ENCODE measurements at regions not wholly inside any gene's neighbourhood (a gene's known extent, or its start where the extent isn't known, plus 50 kb on each side); places are given as distances from the start of the nearest gene placed in this dataset.
A peak's percentile ranks its signal among the peaks of the same experiment; 100 is the strongest.

DNA sequence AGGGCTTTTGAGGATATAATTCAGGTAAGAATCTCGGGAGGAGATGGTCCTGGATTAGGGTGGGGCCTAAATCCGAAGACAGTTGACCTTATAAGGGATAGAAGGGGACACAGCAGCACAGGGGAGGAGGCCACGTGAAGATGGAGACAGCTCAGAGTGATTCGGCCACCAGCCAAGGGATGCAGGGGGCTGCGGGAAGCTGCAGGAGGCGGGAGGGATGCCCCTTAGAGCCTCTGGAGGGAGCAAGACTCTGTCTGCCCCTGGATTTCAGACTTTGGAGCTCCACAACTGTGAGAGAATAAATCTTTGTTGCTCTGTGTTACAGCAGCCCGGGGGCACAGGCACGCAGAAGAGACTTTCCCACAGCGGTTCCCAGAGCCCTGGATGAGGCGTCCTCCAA, 143.7 kb downstream of the ASB1 start:
- TF ChIP-seq, protein P1, sequence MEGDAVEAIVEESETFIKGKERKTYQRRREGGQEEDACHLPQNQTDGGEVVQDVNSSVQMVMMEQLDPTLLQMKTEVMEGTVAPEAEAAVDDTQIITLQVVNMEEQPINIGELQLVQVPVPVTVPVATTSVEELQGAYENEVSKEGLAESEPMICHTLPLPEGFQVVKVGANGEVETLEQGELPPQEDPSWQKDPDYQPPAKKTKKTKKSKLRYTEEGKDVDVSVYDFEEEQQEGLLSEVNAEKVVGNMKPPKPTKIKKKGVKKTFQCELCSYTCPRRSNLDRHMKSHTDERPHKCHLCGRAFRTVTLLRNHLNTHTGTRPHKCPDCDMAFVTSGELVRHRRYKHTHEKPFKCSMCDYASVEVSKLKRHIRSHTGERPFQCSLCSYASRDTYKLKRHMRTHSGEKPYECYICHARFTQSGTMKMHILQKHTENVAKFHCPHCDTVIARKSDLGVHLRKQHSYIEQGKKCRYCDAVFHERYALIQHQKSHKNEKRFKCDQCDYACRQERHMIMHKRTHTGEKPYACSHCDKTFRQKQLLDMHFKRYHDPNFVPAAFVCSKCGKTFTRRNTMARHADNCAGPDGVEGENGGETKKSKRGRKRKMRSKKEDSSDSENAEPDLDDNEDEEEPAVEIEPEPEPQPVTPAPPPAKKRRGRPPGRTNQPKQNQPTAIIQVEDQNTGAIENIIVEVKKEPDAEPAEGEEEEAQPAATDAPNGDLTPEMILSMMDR (IDR thresholded peaks at IDR 0.05; ENCODE audit: control extremely low read depth, extremely low read depth, low read depth, missing control alignments): no peak
- no peak for DNase-seq (ENCODE audit: extremely low spot score)
- ChIA-PET CTCF (interaction anchor here (1.2 kb wide), 1 partner anchor 8 kb away, joined by 3 read pairs; no protein-coding TSS in a partner anchor), POLR2A (no interaction called here)

DNA sequence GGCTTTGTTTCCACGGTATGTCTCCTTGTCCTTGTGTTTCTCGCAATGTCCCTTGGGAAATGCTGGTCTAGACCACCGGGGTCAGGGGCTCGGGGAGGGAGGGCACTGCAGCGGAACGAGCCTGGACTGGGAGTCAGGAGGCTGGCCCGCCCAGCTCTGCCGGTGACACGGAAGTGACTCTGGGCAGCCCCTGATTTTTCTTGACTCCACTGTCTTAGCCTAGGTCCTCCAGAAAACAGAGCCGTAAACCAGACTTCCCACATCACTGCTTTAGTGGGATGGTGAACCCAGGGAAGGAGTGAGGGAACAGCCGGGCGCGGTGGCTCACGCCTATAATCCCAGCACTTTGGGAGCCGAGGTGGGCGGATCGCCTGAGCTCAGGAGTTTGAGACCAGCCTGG, 144.2 kb downstream of the ASB1 start:
- ChIA-PET CTCF (interaction anchor here (1.2 kb wide), 1 partner anchor 9 kb away, joined by 3 read pairs; no protein-coding TSS in a partner anchor), POLR2A (no interaction called here)
- DNase-seq (ENCODE audit: extremely low spot score): no peak
- TF ChIP-seq, protein P1 (IDR thresholded peaks at IDR 0.05; ENCODE audit: control extremely low read depth, extremely low read depth, low read depth, missing control alignments): no peak

DNA sequence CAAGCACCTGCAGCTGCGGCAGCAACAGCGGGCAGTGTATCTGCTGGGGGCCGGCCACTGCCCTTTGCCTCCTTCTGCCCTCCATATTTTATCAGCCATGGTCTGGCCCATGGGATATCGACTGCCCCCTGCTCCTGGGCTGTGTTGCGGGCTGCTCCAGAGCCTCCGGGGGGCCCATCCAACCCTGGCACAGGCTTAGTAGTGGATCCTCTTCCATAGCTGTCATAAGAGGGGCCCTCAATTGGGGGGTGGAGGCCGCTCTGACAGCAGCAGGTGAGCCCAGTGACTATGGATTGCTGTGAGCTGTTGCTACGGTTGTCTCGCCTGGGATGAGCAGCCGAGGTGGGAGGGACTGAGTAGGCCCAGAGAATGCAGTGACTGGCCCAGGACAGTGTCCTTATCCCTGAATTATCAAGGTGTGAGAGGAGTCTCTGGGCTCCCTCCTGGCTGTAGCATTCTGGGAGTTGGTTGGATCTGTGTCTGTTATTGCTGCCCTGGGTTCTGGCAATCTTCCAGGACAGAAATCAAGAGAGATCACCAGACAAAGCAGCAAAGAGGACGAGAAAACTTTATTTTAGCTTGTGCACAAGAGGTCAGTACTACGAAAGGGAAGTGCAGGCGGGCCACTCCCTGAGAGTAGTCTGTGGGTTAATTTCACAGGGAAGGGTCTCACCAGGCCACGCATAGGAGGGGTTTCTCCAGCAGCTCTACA, 145.1 kb downstream of the ASB1 start:
- no peak for DNase-seq (ENCODE audit: extremely low spot score)
- ChIA-PET CTCF (interaction anchor here (1.5 to 1.8 kb wide), 2 partner anchors 15 to 44 kb away, joined by 3 to 4 read pairs; no protein-coding TSS in a partner anchor), POLR2A (no interaction called here)

DNA sequence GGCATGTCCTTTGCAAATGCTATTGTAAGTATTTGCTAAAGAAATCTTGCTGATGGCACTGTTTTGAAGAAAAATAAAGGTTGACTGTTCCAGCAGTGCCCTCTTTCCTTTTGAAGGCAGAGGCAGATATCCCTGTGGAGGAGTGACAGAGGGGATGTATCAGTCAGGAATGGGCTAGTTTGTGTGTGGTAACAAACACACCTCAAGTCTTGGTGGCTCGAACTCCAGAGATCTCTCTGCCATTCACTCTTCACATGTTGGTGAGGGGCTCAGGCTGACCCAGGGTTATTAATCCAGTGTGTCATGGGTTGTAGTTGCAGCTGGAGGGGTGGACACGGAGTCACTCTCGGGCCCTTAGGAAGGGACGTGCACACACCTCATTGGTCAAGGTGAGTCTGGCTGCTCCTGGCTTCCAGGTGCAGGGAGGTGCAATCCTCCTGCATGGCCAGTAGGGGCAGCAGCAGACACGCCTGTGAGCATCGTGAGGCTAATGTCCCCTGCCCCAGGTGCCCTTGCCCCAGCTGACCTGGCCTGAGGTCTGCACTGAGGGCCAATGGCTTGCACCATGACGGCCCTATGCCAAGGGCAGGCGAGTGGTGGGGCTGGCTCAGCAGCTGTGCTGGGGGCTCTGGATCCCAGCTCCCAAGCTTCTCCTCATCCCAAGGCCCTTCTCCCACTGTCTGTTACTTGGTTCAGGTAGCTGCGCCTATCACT, 146.5 kb downstream of the ASB1 start:
- ChIA-PET POLR2A (no interaction called here), CTCF (interaction anchor here (0.8 to 1.8 kb wide), 5 partner anchors 11 to 45 kb away, joined by 3 to 4 read pairs (median 4); no protein-coding TSS in a partner anchor)
- peak; percentile 75 for DNase-seq (ENCODE audit: extremely low spot score)
- TF ChIP-seq, protein P1 (IDR thresholded peaks at IDR 0.05; ENCODE audit: control extremely low read depth, extremely low read depth, low read depth, missing control alignments): peak; percentile 64

More for the DNA sequence above, 145.1 kb downstream of the ASB1 start:
- TF ChIP-seq, protein P1 (IDR thresholded peaks at IDR 0.05; ENCODE audit: control extremely low read depth, extremely low read depth, low read depth, missing control alignments): no peak

DNA sequence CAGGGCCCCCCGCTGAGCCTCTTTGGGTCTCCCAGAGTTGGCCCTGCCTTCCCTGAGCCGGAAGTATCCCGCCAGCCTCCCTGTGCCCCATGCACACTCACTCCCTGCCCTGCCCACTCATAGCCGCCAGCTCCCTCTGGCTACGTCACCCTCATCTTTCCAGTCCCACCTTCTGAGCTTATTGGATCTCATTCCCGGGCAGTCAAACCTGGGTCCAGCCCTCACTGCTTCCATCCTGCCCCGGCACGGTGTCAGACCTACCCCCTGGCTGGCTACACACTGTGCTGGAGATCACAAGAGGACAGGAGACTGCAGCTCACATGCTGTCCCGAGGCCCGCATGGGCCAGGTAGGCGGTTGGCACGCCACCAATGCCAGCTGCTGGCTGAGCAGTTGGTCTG, 147.2 kb downstream of the ASB1 start:
- no peak for DNase-seq (ENCODE audit: extremely low spot score)
- TF ChIP-seq, protein P1 (IDR thresholded peaks at IDR 0.05; ENCODE audit: control extremely low read depth, extremely low read depth, low read depth, missing control alignments): no peak
- ChIA-PET POLR2A (no interaction called here), CTCF (interaction anchor here (0.8 to 1.8 kb wide), 4 partner anchors 11 to 15 kb away, joined by 3 to 4 read pairs (median 4); no protein-coding TSS in a partner anchor)

DNA sequence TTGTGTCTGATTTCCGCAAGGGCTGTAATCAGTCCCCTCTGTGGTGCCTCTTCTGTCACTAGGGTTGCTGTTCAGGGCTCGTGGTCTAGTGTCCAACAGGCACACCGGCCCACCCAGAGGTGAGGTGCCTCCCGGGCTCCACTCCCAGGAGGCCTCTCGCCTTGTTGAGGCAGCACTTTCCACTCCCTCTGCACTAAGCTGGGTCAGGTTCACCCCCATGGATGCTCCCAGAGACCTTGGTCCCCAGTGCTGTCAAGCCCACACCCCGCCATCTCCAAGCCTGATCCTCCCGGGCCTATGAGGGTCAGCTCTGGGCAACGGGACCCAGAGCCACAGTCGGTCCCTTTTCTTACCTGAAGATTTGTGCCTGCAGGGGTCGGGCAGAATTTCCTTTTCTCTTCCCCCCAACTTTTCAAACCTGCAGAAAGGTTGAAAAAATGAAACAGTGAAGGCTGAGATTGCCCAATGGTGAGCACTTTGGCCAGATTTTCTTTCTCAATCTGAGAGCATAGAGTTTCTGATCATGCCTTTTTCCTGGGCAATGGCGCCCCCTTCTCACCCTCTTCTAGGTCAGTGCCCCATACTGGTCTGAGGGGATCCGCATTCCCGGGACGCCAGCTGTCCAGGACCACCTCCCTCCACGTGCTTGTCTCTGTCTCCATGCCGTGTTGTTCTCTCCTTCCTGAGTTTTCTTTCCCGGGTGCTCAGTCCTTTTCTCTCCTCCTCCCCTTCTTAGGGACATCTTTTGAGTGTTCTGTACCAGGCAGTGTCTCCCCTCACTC, 148.0 kb downstream of the ASB1 start:
- ChIA-PET POLR2A (no interaction called here), CTCF (no interaction called here)
- DNase-seq (ENCODE audit: extremely low spot score): no peak
- TF ChIP-seq, protein P1 (IDR thresholded peaks at IDR 0.05; ENCODE audit: control extremely low read depth, extremely low read depth, low read depth, missing control alignments): no peak
